Pancreas (tissue), 10 donors: ENCODE measurements at regions not wholly inside any gene's neighbourhood (a gene's known extent, or its start where the extent isn't known, plus 50 kb on each side); places are given as distances from the start of the nearest gene placed in this dataset.

Experiments used
- ATAC-seq, 4 donors: fragments of 200-7000 bp; cut with Tn5 transposase; one replicate each; pipeline versions ENCODE4 v1.8.0 to v1.9.1; 2020; ENCODE audit warnings: mild to moderate bottlenecking in 4 of 4, moderate library complexity in 4 of 4
- DNase-seq, 6 donors: peaks; one replicate each; pipeline ENCODE4 v3.0.0-alpha.2; 2020
- FAIRE-seq: peaks from 2 replicates; lab custom pipeline; 2012; peaks lifted over from hg19 to GRCh38; lab: Jason Lieb, UNC
- H3K27ac ChIP-seq, 4 donors: fragments of 200-600 bp; sonication (generic); 1 replicate in 3 of 4; 2 replicates in 1 of 4; pipeline versions ENCODE4 v1.5.0 to v1.8.0; 2020
- H3K27me3 ChIP-seq, 4 donors: fragments of 200-600 bp; one replicate each; pipeline ENCODE4 v1.8.0; 2021
- H3K36me3 ChIP-seq, 3 donors: fragments of 200-600 bp; sonication (generic) in 1 of 3; one replicate each; pipeline versions ENCODE4 v1.5.0 to v1.8.0; 2020 to 2021
- H3K4me1 ChIP-seq, 3 donors: fragments of 200-600 bp; one replicate each; pipeline ENCODE4 v1.8.0; 2021
- H3K4me3 ChIP-seq, 4 donors: fragments of 200-600 bp; sonication (generic) in 2 of 4; one replicate each; pipeline versions ENCODE4 v1.5.0 to v1.8.0; 2020 to 2021
- H3K9me3 ChIP-seq, 4 donors: fragments of 200-600 bp; one replicate each; pipeline ENCODE4 v1.8.0; 2021
- CTCF ChIP-seq, 4 donors: fragments of 200-600 bp; sonication (generic) in 3 of 4; IDR thresholded peaks; one replicate each; pipeline versions ENCODE4 v1.5.0 to v1.8.0; 2021; ENCODE audit warnings: antibody characterized with exemption in 4 of 4
- WGBS, 2 donors: extraction: QIAGEN DNeasy Blood & Tissue Kit; methylation state at CpG; one replicate each; pipeline ENCODE4 v1.1.7; 2013; 5-methylcytosine and 5-hydroxymethylcytosine counted together
- intact Hi-C, 3 donors: fragments of 100-400 bp; cut with DNase I; formaldehyde crosslinking; loops; one replicate each; pipeline versions ENCODE4 v1.11.1 to v1.14.2; 2022
- donor health status: healthy with polysubstance abuse.
- donor health status: DM: no; HTN: no; CAD: no; lungs with moderate emphysema.
- donor health status: DM: no; HTN: no; CAD: no.
- donor health status: control.
- donor health status: control.
- donor health status: Bipolar disorder and iron deficiency.
- donor health status: DM: yes; HTN: yes; CAD: no.
- donor health status: DM: no; HTN: no; CAD: no.
- donor health status: DM: no; HTN: no; CAD: no.
- donor health status: DM: yes; HTN: yes; CAD: no.

GRCh38 chr7:73940701-73941238, 79.8 kb downstream of the TMEM270 start:
- no peak for TF ChIP-seq CTCF (IDR thresholded peaks at IDR 0.05)
- FAIRE-seq (no peak), DNase-seq (no peak), ATAC-seq (no peak)
- intact Hi-C loops = no loop called here
- H3K4me1 ChIP-seq = no peaks in the 10 kb centered on the region
- WGBS, 2 donors = 77 to 78% methylated on average over 2 of the region's 2 CpGs
- no peaks in the 10 kb centered on the region for H3K9me3 ChIP-seq
- no peak overlapping the region for H3K27ac ChIP-seq
- H3K27me3 ChIP-seq = no peaks in the 10 kb centered on the region
- H3K36me3 ChIP-seq = no peaks in the 10 kb centered on the region
- no peak overlapping the region for H3K4me3 ChIP-seq

DNA sequence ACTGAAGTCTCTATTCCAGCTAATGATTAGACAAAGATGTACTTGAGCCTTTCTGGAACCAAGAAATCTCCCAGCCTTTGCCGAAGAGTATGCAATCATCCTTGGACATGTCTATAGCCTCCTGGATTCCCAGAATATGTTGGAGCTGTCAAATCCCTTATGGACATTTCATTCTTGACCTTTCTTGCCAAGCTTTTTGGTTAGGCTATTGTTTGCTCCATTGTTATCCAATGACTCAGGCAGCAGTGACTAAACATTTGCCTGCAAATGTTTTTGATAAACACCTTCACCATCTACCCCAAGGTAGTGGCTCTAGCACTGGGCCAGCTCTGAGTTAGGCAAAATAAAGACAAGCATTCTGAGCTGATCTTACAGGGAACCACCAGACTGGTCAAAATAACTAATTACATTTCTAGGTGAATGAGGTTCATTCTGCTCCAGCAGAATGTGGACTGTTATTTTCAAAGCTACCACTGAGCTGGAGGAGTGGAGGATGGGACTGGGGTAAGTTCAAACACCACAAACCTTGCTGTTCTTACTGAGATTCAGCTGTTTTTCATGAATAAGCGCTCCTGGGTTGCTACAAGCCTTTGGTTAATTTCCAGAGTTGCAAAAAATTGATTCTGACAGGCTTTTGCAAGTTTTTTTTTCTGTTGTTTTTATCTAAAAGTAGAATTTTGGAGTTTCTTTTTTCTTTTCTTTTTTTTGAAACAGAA, 81.0 kb downstream of the TMEM270 start:
- Histone ChIP-seq H3K4me3 (no peak overlapping the region), H3K4me1 (no peaks in the 10 kb centered on the region), H3K36me3 (no peaks in the 10 kb centered on the region), H3K27ac (no peak overlapping the region), H3K9me3 (no peaks in the 10 kb centered on the region), H3K27me3 (no peaks in the 10 kb centered on the region)
- ATAC-seq = peak in 1 of 4 donors; percentile 26
- FAIRE-seq = no peak
- intact Hi-C loops = no loop called here
- no peak for DNase-seq
- no peak for TF ChIP-seq CTCF (IDR thresholded peaks at IDR 0.05)
- WGBS, 2 donors = 62 to 74% methylated on average over 2 of the region's 2 CpGs

DNA sequence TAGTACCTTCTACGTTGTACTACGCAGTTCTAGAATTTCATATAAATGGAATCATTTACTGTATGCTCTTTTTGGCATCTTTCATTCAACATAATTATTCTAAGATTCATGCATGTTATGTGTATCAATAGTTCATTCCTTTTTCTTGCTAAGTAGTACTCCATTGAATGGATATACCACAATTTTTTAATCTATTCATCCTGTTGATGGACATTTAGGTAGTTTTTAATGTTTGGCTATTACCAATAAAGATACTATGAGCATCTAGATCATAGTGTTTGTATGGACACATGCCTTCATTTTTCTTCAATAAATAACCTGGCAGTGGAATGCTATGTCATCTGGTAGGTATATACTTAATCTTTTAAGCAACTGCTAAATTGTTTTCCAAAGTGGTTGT, 83.0 kb upstream of the ELN start:
- TF ChIP-seq CTCF (IDR thresholded peaks at IDR 0.05) = no peak
- H3K27ac ChIP-seq = no peak overlapping the region
- H3K4me3 ChIP-seq = no peak overlapping the region
- 94 to 99% methylated on average over 2 of the region's 2 CpGs for WGBS, 2 donors
- ATAC-seq (no peak), DNase-seq (no peak), FAIRE-seq (no peak)
- no peaks in the 10 kb centered on the region for H3K27me3 ChIP-seq
- no peaks in the 10 kb centered on the region for H3K9me3 ChIP-seq
- intact Hi-C loops = no loop called here
- H3K4me1 ChIP-seq = no peaks in the 10 kb centered on the region
- no peaks in the 10 kb centered on the region for H3K36me3 ChIP-seq

DNA sequence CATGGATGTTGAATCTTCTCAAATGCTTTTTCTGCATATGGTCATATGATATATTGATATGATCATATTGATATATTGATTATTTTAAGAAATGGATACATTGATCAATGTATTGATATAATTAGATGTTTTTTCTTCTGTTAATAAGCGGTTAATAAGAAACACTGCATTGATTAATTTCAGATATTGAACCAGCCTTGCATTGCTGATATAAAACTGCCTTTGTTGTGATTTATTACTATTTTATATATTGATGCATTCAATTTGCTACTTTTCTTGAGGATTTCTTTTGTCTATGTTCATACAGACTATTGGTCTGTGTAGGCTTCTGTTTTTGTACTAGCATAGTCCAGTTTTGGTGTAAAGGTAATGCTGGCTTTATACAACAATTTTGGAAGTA, 79.7 kb upstream of the ELN start:
- 92 to 100% methylated on average over 1 of the region's 1 CpG for WGBS, 2 donors
- intact Hi-C loops = no loop called here
- no peaks in the 10 kb centered on the region for H3K27me3 ChIP-seq
- no peak for FAIRE-seq
- no peak overlapping the region for H3K27ac ChIP-seq
- H3K4me1 ChIP-seq = no peaks in the 10 kb centered on the region
- H3K9me3 ChIP-seq = no peaks in the 10 kb centered on the region
- DNase-seq = no peak
- TF ChIP-seq CTCF (IDR thresholded peaks at IDR 0.05) = no peak
- no peak for ATAC-seq
- no peaks in the 10 kb centered on the region for H3K36me3 ChIP-seq
- no peak overlapping the region for H3K4me3 ChIP-seq

- intact Hi-C loops = no loop called here
- TF ChIP-seq CTCF (IDR thresholded peaks at IDR 0.05) = no peak
- Histone ChIP-seq H3K36me3 (no peaks in the 10 kb centered on the region), H3K4me3 (no peak overlapping the region), H3K27me3 (no peaks in the 10 kb centered on the region), H3K27ac (no peak overlapping the region), H3K9me3 (no peaks in the 10 kb centered on the region), H3K4me1 (no peaks in the 10 kb centered on the region)
- no peak for DNase-seq
- FAIRE-seq = no peak
- ATAC-seq = no peak
- WGBS, 2 donors = 62 to 69% methylated on average over 4 of the region's 4 CpGs
Measured at GRCh38 chr7:73952266-73952665, 75.7 kb upstream of the ELN start.
